ENCODE measurements at regions not wholly inside any gene's neighbourhood (a gene's known extent, or its start where the extent isn't known, plus 50 kb on each side); places are given as distances from the start of the nearest gene placed in this dataset.

- H3K4me3 ChIP-seq (ENCODE audit: low read depth, low read length), result no peak overlapping the region
- H3K36me3 ChIP-seq (ENCODE audit: control insufficient read depth in 2 of 2, insufficient read depth in 1 of 2, low read length in 2 of 2), result no peaks in the 10 kb centered on the region
- H3K4me1 ChIP-seq (ENCODE audit: control insufficient read depth, insufficient read depth, low read length), result no peaks in the 10 kb centered on the region
- no peak overlapping the region for H3K27ac ChIP-seq (ENCODE audit: extremely low read depth, low read depth, low read length)
- ChIA-PET POLR2A (no interaction called here), CTCF (interaction anchor here (0.7 kb wide), 1 partner anchor 1722 kb away, joined by 3 read pairs; no protein-coding TSS in a partner anchor)
- TF ChIP-seq ZBTB1 (tag by site-specific recombination; IDR thresholded peaks at IDR 0.05) (no peak), ZNF248 (tag by site-specific recombination; IDR thresholded peaks at IDR 0.05) (no peak), ZNF561 (tag by site-specific recombination; IDR thresholded peaks at IDR 0.05; ENCODE audit: borderline replicate concordance) (no peak), ZNF394 (tag by site-specific recombination; IDR thresholded peaks at IDR 0.05; ENCODE audit: borderline replicate concordance) (no peak), ZNF610 (tag by site-specific recombination; IDR thresholded peaks at IDR 0.05; ENCODE audit: borderline replicate concordance) (no peak), ZNF514 (tag by site-specific recombination; IDR thresholded peaks at IDR 0.05) (no peak), ZNF560 (tag by site-specific recombination; IDR thresholded peaks at IDR 0.05; ENCODE audit: borderline replicate concordance) (no peak), ZNF398 (tag by site-specific recombination; IDR thresholded peaks at IDR 0.05) (no peak), GLI4 (tag by site-specific recombination; IDR thresholded peaks at IDR 0.05) (no peak)
- no peaks in the 10 kb centered on the region for H3K9me3 ChIP-seq (ENCODE audit: control insufficient read depth, insufficient read depth, low read depth, low read length)
Measured at GRCh38 chr9:108389056-108389455, 466.7 kb downstream of the ACTL7B start.

GRCh38 chr9:108386859-108387384, 468.9 kb downstream of the ACTL7B start:
- Histone ChIP-seq H3K27ac (ENCODE audit: extremely low read depth, low read depth, low read length) (no peak overlapping the region), H3K4me1 (ENCODE audit: control insufficient read depth, insufficient read depth, low read length) (no peaks in the 10 kb centered on the region), H3K9me3 (ENCODE audit: control insufficient read depth, insufficient read depth, low read depth, low read length) (no peaks in the 10 kb centered on the region), H3K36me3 (ENCODE audit: control insufficient read depth in 2 of 2, insufficient read depth in 1 of 2, low read length in 2 of 2) (no peaks in the 10 kb centered on the region), H3K4me3 (ENCODE audit: low read depth, low read length) (no peak overlapping the region)
- ChIA-PET POLR2A (no interaction called here), CTCF (no interaction called here)
- TF ChIP-seq ZNF48 (tag by site-specific recombination; IDR thresholded peaks at IDR 0.05) (no peak), ZNF768 (tag by site-specific recombination; IDR thresholded peaks at IDR 0.05) (no peak)

GRCh38 chr9:108386032-108386431, 469.8 kb downstream of the ACTL7B start:
- ChIA-PET CTCF (interaction anchor here (0.7 kb wide), 1 partner anchor 8 kb away, joined by 3 read pairs; no protein-coding TSS in a partner anchor), POLR2A (no interaction called here)
- Histone ChIP-seq H3K4me1 (ENCODE audit: control insufficient read depth, insufficient read depth, low read length) (no peaks in the 10 kb centered on the region), H3K36me3 (ENCODE audit: control insufficient read depth in 2 of 2, insufficient read depth in 1 of 2, low read length in 2 of 2) (no peaks in the 10 kb centered on the region), H3K27ac (ENCODE audit: extremely low read depth, low read depth, low read length) (no peak overlapping the region), H3K9me3 (ENCODE audit: control insufficient read depth, insufficient read depth, low read depth, low read length) (no peaks in the 10 kb centered on the region), H3K4me3 (ENCODE audit: low read depth, low read length) (no peak overlapping the region)
- no peak for TF ChIP-seq ZNF660 (tag by site-specific recombination; IDR thresholded peaks at IDR 0.05)

GRCh38 chr9:108383796-108384195, 472.0 kb downstream of the ACTL7B start:
- POLR2A ChIA-PET, result no interaction called here
- CTCF ChIA-PET, result no interaction called here
- no peak for TF ChIP-seq ZNF843 (tag by site-specific recombination; IDR thresholded peaks at IDR 0.05)
- TF ChIP-seq ZNF19 (tag by site-specific recombination; IDR thresholded peaks at IDR 0.05; ENCODE audit: low read depth), result no peak
- TF ChIP-seq ZNF404 (tag by site-specific recombination; IDR thresholded peaks at IDR 0.05), result no peak
- no peak for TF ChIP-seq ZNF292 (tag by site-specific recombination; IDR thresholded peaks at IDR 0.05; ENCODE audit: borderline replicate concordance, low read depth)
- no peak for TF ChIP-seq HOXD13 (CRISPR knock-in tag; IDR thresholded peaks at IDR 0.05; ENCODE audit: borderline replicate concordance)
- no peak for TF ChIP-seq ZNF558 (tag by site-specific recombination; IDR thresholded peaks at IDR 0.05)
- no peak for TF ChIP-seq ZNF785 (tag by site-specific recombination; IDR thresholded peaks at IDR 0.05)
- no peak for TF ChIP-seq ZNF280C (tag by site-specific recombination; IDR thresholded peaks at IDR 0.05)
- no peak for TF ChIP-seq ZNF169 (tag by site-specific recombination; IDR thresholded peaks at IDR 0.05)
- no peak for TF ChIP-seq ZNF664 (tag by site-specific recombination; IDR thresholded peaks at IDR 0.05)
- TF ChIP-seq ZNF768 (tag by site-specific recombination; IDR thresholded peaks at IDR 0.05), result no peak
- TF ChIP-seq ZNF623 (tag by site-specific recombination; IDR thresholded peaks at IDR 0.05), result no peak
- no peaks in the 10 kb centered on the region for H3K36me3 ChIP-seq (ENCODE audit: control insufficient read depth in 2 of 2, insufficient read depth in 1 of 2, low read length in 2 of 2)
- H3K4me3 ChIP-seq (ENCODE audit: low read depth, low read length), result no peak overlapping the region
- no peaks in the 10 kb centered on the region for H3K4me1 ChIP-seq (ENCODE audit: control insufficient read depth, insufficient read depth, low read length)
- H3K9me3 ChIP-seq (ENCODE audit: control insufficient read depth, insufficient read depth, low read depth, low read length), result no peaks in the 10 kb centered on the region
- H3K27ac ChIP-seq (ENCODE audit: extremely low read depth, low read depth, low read length), result no peak overlapping the region
